K562 (cell line): ENCODE measurements at regions not wholly inside any gene's neighbourhood (a gene's known extent, or its start where the extent isn't known, plus 50 kb on each side); places are given as distances from the start of the nearest gene placed in this dataset.

Experiments
- ATAC-seq: fragments of 200-7000 bp; cut with Tn5 transposase; 3 replicates; pipeline ENCODE4 v1.9.1; 2020; ENCODE audit warnings: moderate library complexity
- BruUV-seq: library from RNA; stranded (reverse); fragments of 400-500 nt; replicated peaks from 2 replicates; lab custom pipeline; 2021; lab: Mats Ljungman, UMichigan
- CTCF ChIA-PET: fragments of 300-600 bp; formaldehyde crosslinking; extraction: SDS; loops from one replicate; lab custom pipeline; 2021; ENCODE audit warnings: low intra/inter-chr PET ratio; lab: Yijun Ruan, JAX
- POLR2A ChIA-PET: fragments of 300-600, 350-650 bp; sonication (Branson Sonifier 250); formaldehyde crosslinking; extraction: SDS; loops from one replicate; lab custom pipeline; 2021; ENCODE audit warnings: antibody characterized with exemption, inconsistent platforms; lab: Yijun Ruan, JAX
- DNase-seq, 4 experiments: peaks; one replicate each; pipeline versions ENCODE4 v3.0.0 to v3.0.0-alpha.2; 2011 to 2018; ENCODE audit warnings: low spot score in 3 of 4, mixed read lengths in 3 of 4; ENCODE audit errors: extremely low read depth in 1 of 4
- FAIRE-seq: peaks from 2 replicates; lab custom pipeline; 2011; peaks lifted over from hg19 to GRCh38; lab: Jason Lieb, UNC
- H2AFZ ChIP-seq: 2 replicates; pipeline ENCODE4 v1.6.0; 2011; ENCODE audit warnings: low read depth, low read length, control low read depth, inconsistent platforms
- H3K27ac ChIP-seq: fragments of 200-600 bp; 3 replicates; pipeline ENCODE4 v1.8.0; 2011; ENCODE audit warnings: low read depth, mild to moderate bottlenecking, control low read depth, inconsistent platforms, low read length, moderate library complexity, mixed read lengths; ENCODE audit errors: extremely low read depth
- H3K27me3 ChIP-seq, 2 experiments: fragments of 300-600 bp in 1 of 2; 2 replicates in 1 of 2; 3 replicates in 1 of 2; pipeline versions ENCODE4 v1.6.0 to v1.8.0; 2011; ENCODE audit warnings: inconsistent platforms in 2 of 2, low read length in 2 of 2, mild to moderate bottlenecking in 1 of 2, mixed read lengths in 1 of 2, moderate library complexity in 1 of 2; ENCODE audit not compliant: control insufficient read depth in 2 of 2, insufficient read depth in 2 of 2
- H3K36me3 ChIP-seq: fragments of 300-600 bp; 3 replicates; pipeline ENCODE4 v1.8.0; 2011; ENCODE audit warnings: mild to moderate bottlenecking, low read length, inconsistent platforms; ENCODE audit not compliant: control insufficient read depth, insufficient read depth
- H3K4me1 ChIP-seq, 2 experiments: fragments of 200-600 bp in 1 of 2; replicated peaks in 1 of 2; 2 replicates in 1 of 2; 3 replicates in 1 of 2; pipeline versions ENCODE4 v1.5.1 to v1.8.0; 2011; ENCODE audit warnings: inconsistent platforms in 2 of 2, low read length in 2 of 2, mild to moderate bottlenecking in 1 of 2, mixed read lengths in 1 of 2, moderate library complexity in 1 of 2; ENCODE audit not compliant: control insufficient read depth in 2 of 2, insufficient read depth in 2 of 2
- H3K4me2 ChIP-seq: 2 replicates; pipeline ENCODE4 v1.6.1; 2011; ENCODE audit warnings: low read length, control low read depth, inconsistent platforms, mixed read lengths; ENCODE audit not compliant: insufficient read depth
- H3K4me3 ChIP-seq: fragments of 200-600 bp; sonication (generic), shearing (Covaris generic); 2 replicates; pipeline ENCODE4 v1.5.1; 2016; ENCODE audit warnings: control low read depth, inconsistent platforms
- H3K79me2 ChIP-seq: fragments of 200-600 bp; 3 replicates; pipeline ENCODE4 v1.8.0; 2011; ENCODE audit warnings: low read length, inconsistent platforms; ENCODE audit not compliant: control insufficient read depth, insufficient read depth
- H3K9ac ChIP-seq, 2 experiments: 2 replicates each; pipeline versions ENCODE4 v1.6.0 to v1.6.1; 2011; ENCODE audit warnings: low read depth in 2 of 2, low read length in 2 of 2, control low read depth in 1 of 2, inconsistent platforms in 1 of 2, mild to moderate bottlenecking in 1 of 2, mixed read lengths in 1 of 2; ENCODE audit not compliant: insufficient read depth in 1 of 2
- H3K9me1 ChIP-seq: one replicate; pipeline ENCODE4 v1.6.0; 2011; ENCODE audit warnings: inconsistent platforms, mild to moderate bottlenecking, low read length, moderate library complexity; ENCODE audit not compliant: control insufficient read depth, insufficient read depth
- H3K9me3 ChIP-seq: replicated peaks from 2 replicates; pipeline ENCODE4 v1.5.1; 2011; ENCODE audit warnings: low read depth, low read length, inconsistent platforms; ENCODE audit not compliant: control insufficient read depth, insufficient read depth
- H4K20me1 ChIP-seq: replicated peaks from 2 replicates; pipeline ENCODE4 v1.6.1; 2011; ENCODE audit warnings: low read length, inconsistent platforms, mixed read lengths; ENCODE audit not compliant: control insufficient read depth, insufficient read depth
- BRF1 ChIP-seq: IDR thresholded peaks from 3 replicates; pipeline ENCODE4 v1.6.1; 2011; ENCODE audit warnings: borderline replicate concordance, mild to moderate bottlenecking; ENCODE audit not compliant: insufficient read length; ENCODE audit errors: extremely low read depth
- CSDE1 ChIP-seq, 2 experiments: fragments of 450-650 bp; IDR thresholded peaks; 2 replicates each; pipeline ENCODE4 v1.6.1; 2016; ENCODE audit warnings: mild to moderate bottlenecking in 1 of 2
- EWSR1 ChIP-seq: fragments of 450-650 bp; IDR thresholded peaks from 2 replicates; pipeline ENCODE4 v1.6.1; 2018; ENCODE audit warnings: borderline replicate concordance, mild to moderate bottlenecking, low read depth, moderate library complexity; ENCODE audit not compliant: partially characterized antibody
- HLTF ChIP-seq: fragments of 450-650 bp; IDR thresholded peaks from 2 replicates; pipeline ENCODE4 v1.6.1; 2016
- POU5F1 ChIP-seq: fragments of 150-350 bp; IDR thresholded peaks from 2 replicates; pipeline ENCODE4 v1.6.1; 2014; ENCODE audit warnings: borderline replicate concordance, low read length, low read depth, mild to moderate bottlenecking; ENCODE audit not compliant: partially characterized antibody
- RCOR1 ChIP-seq, 2 experiments: IDR thresholded peaks; 2 replicates each; pipeline ENCODE4 v1.6.1; 2012; ENCODE audit warnings: low read depth in 2 of 2, low read length in 2 of 2, borderline replicate concordance in 1 of 2, improper control_type of control experiment in 1 of 2
- STAT5A ChIP-seq: IDR thresholded peaks from 2 replicates; pipeline ENCODE4 v1.6.1; 2012; ENCODE audit warnings: low read length, inconsistent platforms, borderline replicate concordance
- TRIM28 ChIP-seq: fragments of 450-650 bp; IDR thresholded peaks from 2 replicates; pipeline ENCODE4 v1.6.1; 2017
- ZBTB17 ChIP-seq: fragments of 450-650 bp; formaldehyde crosslinking; IDR thresholded peaks from 2 replicates; pipeline ENCODE4 v1.4.0; 2020; ENCODE audit warnings: mild to moderate bottlenecking
- ZNF589 ChIP-seq: fragments of 200-800 bp; sonication (Bioruptor generic); IDR thresholded peaks from 2 replicates; pipeline ENCODE4 v1.6.1; 2016; ENCODE audit warnings: low read depth, missing genetic modification characterization, missing compliant biosample characterization
- WGBS: fragments of 100-300 bp; shearing (Covaris generic); methylation state at CpG from one replicate; pipeline ENCODE4 v1.1.6; 2016; ENCODE audit warnings: low coverage, mixed read lengths; ENCODE audit not compliant: insufficient coverage; ENCODE audit errors: missing lambda C conversion rate; 5-methylcytosine and 5-hydroxymethylcytosine counted together
- in situ Hi-C: fragments of 300-500 bp; cut with MboI; formaldehyde crosslinking; loops from 4 replicates; pipeline ENCODE4 v1.15.0; 2018; ENCODE audit warnings: inconsistent platforms, mixed read lengths
- intact Hi-C: fragments of 100-400 bp; cut with micrococcal nuclease; formaldehyde crosslinking; loops from 2 replicates; pipeline ENCODE4 v1.14.2; 2022
- TF ChIP-seq, protein P1 (sequence below): sonication (generic); formaldehyde crosslinking; IDR thresholded peaks from 2 replicates; pipeline ENCODE4 v1.5.0; 2020; ENCODE audit warnings: missing genetic modification reagents
- TF ChIP-seq, protein P2 (sequence below): fragments of 250-450 bp; sonication (Bioruptor Pico); IDR thresholded peaks from 2 replicates; pipeline ENCODE4 v1.4.0; 2020
- TF ChIP-seq, protein P3 (sequence below): fragments of 250-450 bp; sonication (Bioruptor Pico); IDR thresholded peaks from 2 replicates; pipeline ENCODE4 v1.5.1; 2021; ENCODE audit warnings: mild to moderate bottlenecking

DNA sequence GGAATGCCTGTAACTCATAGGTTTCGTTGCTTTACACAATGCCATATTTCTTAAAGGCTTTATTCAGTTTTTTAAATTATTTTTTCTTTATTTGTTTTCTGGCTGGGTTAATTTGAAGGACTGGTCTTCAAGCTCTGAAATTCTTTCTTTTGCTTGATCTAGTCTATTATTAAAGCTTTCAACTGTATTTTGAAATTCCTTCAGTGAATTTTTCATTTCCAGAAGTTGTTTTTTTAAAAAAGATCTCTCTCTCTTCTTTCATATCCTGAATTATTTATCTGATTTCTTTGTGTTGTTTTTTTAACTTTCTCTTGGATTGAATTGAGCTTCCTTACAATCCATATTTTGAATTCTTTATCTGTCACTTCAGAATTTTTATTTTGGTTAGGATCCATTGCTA lies 239.9 kb upstream of the CTAGE1 start:
- no peak for FAIRE-seq
- intact Hi-C loops, result no loop called here
- in situ Hi-C loops, result no loop called here

DNA sequence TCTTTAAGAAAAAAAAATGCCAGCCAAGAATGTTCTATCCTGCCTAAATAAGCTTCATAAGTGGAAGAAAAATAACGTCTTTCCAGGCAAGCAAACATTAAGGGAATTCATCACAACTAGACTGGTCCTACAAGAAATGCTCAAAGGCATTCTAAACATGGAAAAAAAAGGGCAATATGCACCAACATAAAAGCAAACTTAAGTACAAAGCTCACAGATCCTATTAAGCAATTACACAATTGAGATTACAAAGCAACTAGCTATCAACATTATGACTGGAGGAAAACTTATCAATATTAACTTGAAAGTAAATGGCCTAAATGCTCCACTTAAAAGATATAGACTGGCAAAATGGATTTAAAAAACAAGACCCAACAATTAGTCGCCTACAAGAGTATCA lies 240.6 kb upstream of the CTAGE1 start:
- in situ Hi-C loops, result no loop called here
- intact Hi-C loops, result no loop called here
- 0% methylated on average over 2 of the region's 2 CpGs for WGBS
- TF ChIP-seq EWSR1 (no peak), BRF1 (no peak), CSDE1 (IDR thresholded peaks at IDR 0.05) (no peak), POU5F1 (no peak), RCOR1 (IDR thresholded peaks at IDR 0.05; ENCODE audit: borderline replicate concordance in 1 of 2, low read depth in 2 of 2, low read length in 2 of 2) (no peak), ZNF589 (CRISPR knock-in tag) (no peak)
- TF ChIP-seq, protein P1, sequence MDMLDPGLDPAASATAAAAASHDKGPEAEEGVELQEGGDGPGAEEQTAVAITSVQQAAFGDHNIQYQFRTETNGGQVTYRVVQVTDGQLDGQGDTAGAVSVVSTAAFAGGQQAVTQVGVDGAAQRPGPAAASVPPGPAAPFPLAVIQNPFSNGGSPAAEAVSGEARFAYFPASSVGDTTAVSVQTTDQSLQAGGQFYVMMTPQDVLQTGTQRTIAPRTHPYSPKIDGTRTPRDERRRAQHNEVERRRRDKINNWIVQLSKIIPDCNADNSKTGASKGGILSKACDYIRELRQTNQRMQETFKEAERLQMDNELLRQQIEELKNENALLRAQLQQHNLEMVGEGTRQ (CRISPR knock-in tag), result no peak
- TF ChIP-seq, protein P2, sequence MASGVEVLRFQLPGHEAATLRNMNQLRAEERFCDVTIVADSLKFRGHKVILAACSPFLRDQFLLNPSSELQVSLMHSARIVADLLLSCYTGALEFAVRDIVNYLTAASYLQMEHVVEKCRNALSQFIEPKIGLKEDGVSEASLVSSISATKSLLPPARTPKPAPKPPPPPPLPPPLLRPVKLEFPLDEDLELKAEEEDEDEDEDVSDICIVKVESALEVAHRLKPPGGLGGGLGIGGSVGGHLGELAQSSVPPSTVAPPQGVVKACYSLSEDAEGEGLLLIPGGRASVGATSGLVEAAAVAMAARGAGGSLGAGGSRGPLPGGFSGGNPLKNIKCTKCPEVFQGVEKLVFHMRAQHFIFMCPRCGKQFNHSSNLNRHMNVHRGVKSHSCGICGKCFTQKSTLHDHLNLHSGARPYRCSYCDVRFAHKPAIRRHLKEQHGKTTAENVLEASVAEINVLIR (CRISPR knock-in tag), result no peak

More for the DNA sequence above, 239.9 kb upstream of the CTAGE1 start:
- H4K20me1 ChIP-seq, result no peaks in the 10 kb centered on the region
- WGBS, result 4% methylated on average over 1 of the region's 1 CpG
- no TSS peak for BruUV-seq
- no peak overlapping the region for H3K4me2 ChIP-seq
- H3K9me1 ChIP-seq, result no peaks in the 10 kb centered on the region
- no peaks in the 10 kb centered on the region for H3K27me3 ChIP-seq
- no peaks in the 10 kb centered on the region for H3K36me3 ChIP-seq
- CTCF ChIA-PET, result no interaction called here
- TF ChIP-seq, protein P3, sequence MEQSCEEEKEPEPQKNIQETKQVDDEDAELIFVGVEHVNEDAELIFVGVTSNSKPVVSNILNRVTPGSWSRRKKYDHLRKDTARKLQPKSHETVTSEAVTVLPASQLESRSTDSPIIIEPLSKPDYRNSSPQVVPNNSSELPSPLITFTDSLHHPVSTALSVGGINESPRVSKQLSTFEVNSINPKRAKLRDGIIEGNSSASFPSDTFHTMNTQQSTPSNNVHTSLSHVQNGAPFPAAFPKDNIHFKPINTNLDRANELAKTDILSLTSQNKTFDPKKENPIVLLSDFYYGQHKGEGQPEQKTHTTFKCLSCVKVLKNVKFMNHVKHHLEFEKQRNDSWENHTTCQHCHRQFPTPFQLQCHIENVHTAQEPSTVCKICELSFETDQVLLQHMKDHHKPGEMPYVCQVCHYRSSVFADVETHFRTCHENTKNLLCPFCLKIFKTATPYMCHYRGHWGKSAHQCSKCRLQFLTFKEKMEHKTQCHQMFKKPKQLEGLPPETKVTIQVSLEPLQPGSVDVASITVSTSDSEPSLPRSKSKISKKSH (CRISPR knock-in tag), result 0 out of 2 replicates have a peak, but pooled peaks have one; percentile 55
- TF ChIP-seq HLTF (0 out of 2 replicates have a peak, but pooled peaks have one; percentile 47), ZBTB17 (no peak), TRIM28 (peak; percentile 77; the same call in 1 of the 2 replicates), STAT5A (no peak)
- no peaks in the 10 kb centered on the region for H3K79me2 ChIP-seq
- no peak for ATAC-seq
- no peaks in the 10 kb centered on the region for H3K4me1 ChIP-seq
- H3K4me3 ChIP-seq, result no peak overlapping the region
- no peak for DNase-seq
- no peak overlapping the region for H2AFZ ChIP-seq
- POLR2A ChIA-PET, result no interaction called here
- H3K27ac ChIP-seq, result no peak overlapping the region
- H3K9ac ChIP-seq, result no peak overlapping the region
- H3K9me3 ChIP-seq, result peaks cover 4% of the 10 kb centered on the region; the same call in 1 of the 2 replicates

More for the DNA sequence above, 240.6 kb upstream of the CTAGE1 start:
- ATAC-seq (no peak), DNase-seq (no peak), FAIRE-seq (no peak)
- BruUV-seq, result no TSS peak
- Histone ChIP-seq H3K9ac (no peak overlapping the region), H3K4me3 (no peak overlapping the region), H3K9me1 (no peaks in the 10 kb centered on the region), H3K79me2 (no peaks in the 10 kb centered on the region), H3K9me3 (peaks cover 4% of the 10 kb centered on the region; the same call in 1 of the 2 replicates), H3K4me2 (no peak overlapping the region), H3K27me3 (no peaks in the 10 kb centered on the region), H3K27ac (no peak overlapping the region), H3K4me1 (no peaks in the 10 kb centered on the region), H3K36me3 (no peaks in the 10 kb centered on the region), H4K20me1 (no peaks in the 10 kb centered on the region), H2AFZ (no peak overlapping the region)
- ChIA-PET POLR2A (interaction anchor here (0.7 kb wide), 1 partner anchor 552 kb away, joined by 3 read pairs; no protein-coding TSS in a partner anchor), CTCF (no interaction called here)
